OCI-M2 (cell line): ENCODE measurements at regions not wholly inside any gene's neighbourhood (a gene's known extent, or its start where the extent isn't known, plus 50 kb on each side); places are given as distances from the start of the nearest gene placed in this dataset.

ENCODE experiments used
- DNase-seq: peaks from one replicate; lab custom pipeline; 2025; ENCODE audit not compliant: unreplicated experiment; lab: John Stamatoyannopoulos, UW

GRCh38 chr6:125489579-125490285 is 188.0 kb upstream of the HDDC2 start:
- DNase-seq, result no peak

GRCh38 chr6:125491860-125492618 is 190.3 kb upstream of the HDDC2 start:
- DNase-seq, result no peak

GRCh38 chr6:125498606-125499005 is 196.8 kb upstream of the HDDC2 start:
- DNase-seq, result no peak

- no peak for DNase-seq
These were observed 197.8 kb upstream of the HDDC2 start for GRCh38 chr6:125499535-125499934.

- DNase-seq, result no peak
These were observed 201.4 kb upstream of the HDDC2 start for GRCh38 chr6:125503181-125503580.

- DNase-seq, result no peak
These were observed 206.4 kb upstream of the HDDC2 start for GRCh38 chr6:125507987-125508655.

GRCh38 chr6:125508793-125509192 is 207.0 kb upstream of the HDDC2 start:
- no peak for DNase-seq

- no peak for DNase-seq
These were observed 207.7 kb upstream of the HDDC2 start for GRCh38 chr6:125509477-125509876.

GRCh38 chr6:125510405-125510804 is 208.6 kb upstream of the HDDC2 start:
- no peak for DNase-seq

GRCh38 chr6:125511809-125512396 is 210.1 kb upstream of the HDDC2 start:
- DNase-seq, result no peak

- no peak for DNase-seq
These were observed 210.9 kb upstream of the HDDC2 start for GRCh38 chr6:125512621-125513020.

GRCh38 chr6:125513978-125514377 is 212.2 kb upstream of the HDDC2 start:
- DNase-seq, result no peak

- DNase-seq, result no peak
These were observed 214.9 kb upstream of the HDDC2 start for GRCh38 chr6:125516644-125517043.

GRCh38 chr6:125519367-125519766 is 217.6 kb upstream of the HDDC2 start:
- DNase-seq, result no peak

GRCh38 chr6:125524356-125524755 is 222.6 kb upstream of the HDDC2 start:
- DNase-seq, result no peak

GRCh38 chr6:125526007-125526720 is 223.3 kb upstream of the HEY2 start:
- DNase-seq, result no peak

GRCh38 chr6:125528621-125529041 is 220.8 kb upstream of the HEY2 start:
- DNase-seq, result peak; percentile 94

GRCh38 chr6:125529061-125529460 is 220.4 kb upstream of the HEY2 start:
- no peak for DNase-seq

- DNase-seq, result no peak
These were observed 215.6 kb upstream of the HEY2 start for GRCh38 chr6:125533710-125534397.
